T-cell (primary cell): ENCODE measurements at regions not wholly inside any gene's neighbourhood (a gene's known extent, or its start where the extent isn't known, plus 50 kb on each side); places are given as distances from the start of the nearest gene placed in this dataset.
"Not testable (repeated sequence)": the region's sequence is repeated elsewhere in the genome, so short reads cannot be mapped to it uniquely, and the experiment has no call there.

ENCODE experiments used
- ATAC-seq, 4 experiments: fragments of 200-7000 bp in 3 of 4; fragments of 150-1000 bp in 1 of 4; cut with Tn5 transposase; replicated peaks in 1 of 4; 1 replicate in 3 of 4; 2 replicates in 1 of 4; pipeline ENCODE4 v1.10.0; 2021; ENCODE audit warnings: moderate library complexity in 3 of 4, mild to moderate bottlenecking in 2 of 4, moderate number of reproducible peaks in 1 of 4
- CTCF ChIA-PET, 2 donors: fragments of 300-600 bp; sonication (Branson Sonifier 250); formaldehyde crosslinking; loops; one replicate each; lab custom pipeline; 2022; ENCODE audit warnings: antibody characterized with exemption in 2 of 2; lab: Charles Lee
- POLR2A ChIA-PET, 2 donors: fragments of 300-600 bp; sonication (Branson Sonifier 250); formaldehyde crosslinking; loops; one replicate each; lab custom pipeline; 2022; ENCODE audit warnings: antibody characterized with exemption in 2 of 2; lab: Charles Lee
- DNase-seq, 35 experiments: peaks; one replicate each; pipeline versions ENCODE4 v3.0.0 to v3.0.0-alpha.2; 2013 to 2023
- H3K27ac ChIP-seq: one replicate; pipeline ENCODE4 v1.5.1; 2013; ENCODE audit warnings: low read length
- H3K27me3 ChIP-seq, 2 experiments: replicated peaks in 1 of 2; 1 replicate in 1 of 2; 2 replicates in 1 of 2; pipeline versions ENCODE4 v1.6.1 to v1.7.0; 2013; ENCODE audit warnings: low read length in 1 of 2, mixed read lengths in 1 of 2; ENCODE audit not compliant: control insufficient read depth in 2 of 2, insufficient read depth in 2 of 2; ENCODE audit errors: extremely low read depth in 1 of 2
- H3K36me3 ChIP-seq, 2 donors: 1 replicate in 1 of 2; 2 replicates in 1 of 2; pipeline versions ENCODE4 v1.6.1 to v1.7.0; 2013; ENCODE audit warnings: low read length in 1 of 2; ENCODE audit not compliant: control insufficient read depth in 2 of 2, insufficient read depth in 1 of 2; ENCODE audit errors: extremely low read depth in 1 of 2
- H3K4me1 ChIP-seq, 2 experiments: 1 replicate in 1 of 2; 2 replicates in 1 of 2; pipeline versions ENCODE4 v1.6.1 to v1.7.0; 2013; ENCODE audit warnings: low read length in 2 of 2, mixed read lengths in 1 of 2; ENCODE audit not compliant: insufficient read depth in 2 of 2, control insufficient read depth in 1 of 2; ENCODE audit errors: extremely low read depth in 1 of 2
- H3K4me3 ChIP-seq, 2 donors: 1 replicate in 1 of 2; 2 replicates in 1 of 2; pipeline versions ENCODE4 v1.5.1 to v1.7.0; 2013; ENCODE audit warnings: mild to moderate bottlenecking in 2 of 2, low read length in 1 of 2, moderate library complexity in 1 of 2; ENCODE audit not compliant: control insufficient read depth in 1 of 2; ENCODE audit errors: extremely low read depth in 1 of 2
- H3K9me3 ChIP-seq: 2 replicates; pipeline ENCODE4 v1.7.0; 2013
- H3K27ac Mint-ChIP-seq, 2 donors: one replicate each; pipeline ENCODE4 v1.8.0; 2020 to 2021; ENCODE audit warnings: mild to moderate bottlenecking in 2 of 2, mixed read lengths in 2 of 2
- H3K27me3 Mint-ChIP-seq, 2 donors: one replicate each; pipeline ENCODE4 v1.8.0; 2021 to 2022; ENCODE audit warnings: mixed read lengths in 2 of 2
- H3K36me3 Mint-ChIP-seq: one replicate; pipeline ENCODE4 v1.8.0; 2021; ENCODE audit warnings: mixed read lengths
- H3K4me1 Mint-ChIP-seq, 3 donors: one replicate each; pipeline ENCODE4 v1.8.0; 2020 to 2022; ENCODE audit warnings: mixed read lengths in 3 of 3, mild to moderate bottlenecking in 1 of 3
- H3K4me3 Mint-ChIP-seq, 3 donors: one replicate each; pipeline ENCODE4 v1.8.0; 2020 to 2022; ENCODE audit warnings: mild to moderate bottlenecking in 3 of 3, mixed read lengths in 3 of 3, moderate library complexity in 3 of 3
- H3K9me3 Mint-ChIP-seq, 3 donors: one replicate each; pipeline ENCODE4 v1.8.0; 2020 to 2022; ENCODE audit warnings: mixed read lengths in 3 of 3
- WGBS: methylation state at CpG from one replicate; pipeline ENCODE4 v1.1.5; 2013; ENCODE audit warnings: missing lambda C conversion rate; ENCODE audit not compliant: insufficient coverage; 5-methylcytosine and 5-hydroxymethylcytosine counted together

- DNase-seq, result no peak
- H3K27me3 Mint-ChIP-seq, result no peaks in the 10 kb centered on the region
- H3K9me3 Mint-ChIP-seq, result peaks cover 5 to 13% (median 9%) of the 10 kb centered on the region in 3 donors
- H3K36me3 Mint-ChIP-seq, result no peaks in the 10 kb centered on the region
- ATAC-seq, result no peak
- Histone ChIP-seq H3K36me3 (no peaks in the 10 kb centered on the region), H3K27me3 (no peaks in the 10 kb centered on the region), H3K9me3 (no peaks in the 10 kb centered on the region), H3K27ac (no peak overlapping the region), H3K4me1 (no peaks in the 10 kb centered on the region), H3K4me3 (no peak overlapping the region)
- no peak overlapping the region for H3K27ac Mint-ChIP-seq
- no peak overlapping the region for H3K4me3 Mint-ChIP-seq
- no CpG with 5 or more reads among the region's 5 CpGs for WGBS
- H3K4me1 Mint-ChIP-seq, result no peaks in the 10 kb centered on the region
- ChIA-PET CTCF (no interaction called here), POLR2A (interaction anchor here in 1 of 2 donors (0.5 kb wide), 1 partner anchor 24 kb away, joined by 3 read pairs; no protein-coding TSS in a partner anchor)
Measured at GRCh38 chr4:187086151-187086550, 362.5 kb upstream of the FAT1 start.

DNA sequence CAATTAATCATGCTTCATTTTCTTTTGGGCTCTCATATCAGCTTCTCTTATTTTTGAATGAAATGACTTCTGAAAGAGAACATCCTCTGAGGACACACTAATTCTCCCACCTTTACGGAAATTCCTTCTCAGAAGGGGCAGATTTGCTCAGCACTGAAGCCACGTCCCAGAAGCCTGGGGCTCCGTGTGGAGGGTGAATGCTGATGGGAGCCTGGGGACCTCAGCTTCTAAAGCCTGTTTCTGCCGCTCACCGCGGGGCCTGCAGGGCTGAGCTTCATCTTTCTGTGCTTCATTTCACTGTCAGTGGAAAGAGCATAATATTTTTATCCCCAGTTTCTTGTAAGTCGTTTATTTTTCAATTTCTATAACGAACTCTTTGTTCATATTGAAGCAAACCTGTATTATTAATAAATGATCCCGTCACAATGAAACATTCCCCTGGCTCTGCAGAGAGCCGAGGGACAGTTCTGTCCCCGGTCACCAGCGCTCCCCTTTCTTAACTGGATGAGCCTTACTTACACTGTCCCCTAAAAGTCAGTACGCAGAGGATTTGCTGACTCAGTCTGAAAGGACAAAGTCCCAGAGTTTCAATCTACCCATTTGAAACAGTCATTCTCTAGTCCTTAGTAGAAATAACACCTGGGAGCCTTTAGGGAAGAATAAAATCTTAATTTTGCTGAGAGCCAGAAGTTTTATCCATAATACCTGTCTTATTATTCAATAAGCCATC lies 364.6 kb upstream of the FAT1 start:
- Histone ChIP-seq H3K4me3 (no peak overlapping the region), H3K36me3 (no peaks in the 10 kb centered on the region), H3K27ac (no peak overlapping the region), H3K9me3 (no peaks in the 10 kb centered on the region), H3K27me3 (no peaks in the 10 kb centered on the region), H3K4me1 (no peaks in the 10 kb centered on the region)
- peaks cover 3 to 10% (median 10%) of the 10 kb centered on the region in 3 donors for H3K9me3 Mint-ChIP-seq
- H3K36me3 Mint-ChIP-seq, result no peaks in the 10 kb centered on the region
- no peak overlapping the region for H3K4me3 Mint-ChIP-seq
- H3K4me1 Mint-ChIP-seq, result no peaks in the 10 kb centered on the region
- POLR2A ChIA-PET, result no interaction called here
- DNase-seq (no peak), ATAC-seq (no peak)
- H3K27ac Mint-ChIP-seq, result no peak overlapping the region
- CTCF ChIA-PET, result no interaction called here
- 31% methylated on average over 7 of the region's 13 CpGs for WGBS
- H3K27me3 Mint-ChIP-seq, result no peaks in the 10 kb centered on the region

GRCh38 chr4:187090401-187090800 lies 366.7 kb upstream of the FAT1 start:
- Histone ChIP-seq H3K36me3 (no peaks in the 10 kb centered on the region), H3K27me3 (no peaks in the 10 kb centered on the region), H3K27ac (no peak overlapping the region), H3K9me3 (no peaks in the 10 kb centered on the region), H3K4me3 (no peak overlapping the region), H3K4me1 (no peaks in the 10 kb centered on the region)
- Mint-ChIP-seq H3K36me3 (no peaks in the 10 kb centered on the region), H3K27ac (no peak overlapping the region), H3K9me3 (peaks cover 6 to 25% (median 13%) of the 10 kb centered on the region in 3 donors), H3K4me3 (no peak overlapping the region), H3K27me3 (no peaks in the 10 kb centered on the region), H3K4me1 (no peaks in the 10 kb centered on the region)
- CTCF ChIA-PET, result no interaction called here
- whole genome bisulfite sequencing, result 100% methylated on average over 1 of the region's 11 CpGs
- no peak for ATAC-seq
- DNase-seq, result no peak
- POLR2A ChIA-PET, result no interaction called here

GRCh38 chr4:187090832-187091231 lies 367.2 kb upstream of the FAT1 start:
- H3K9me3 Mint-ChIP-seq, result peaks cover 6 to 29% (median 16%) of the 10 kb centered on the region in 3 donors
- H3K36me3 Mint-ChIP-seq, H3K27me3 Mint-ChIP-seq, H3K4me3 Mint-ChIP-seq, H3K4me3 ChIP-seq, CTCF ChIA-PET, DNase-seq, POLR2A ChIA-PET, H3K27me3 ChIP-seq, ATAC-seq, H3K36me3 ChIP-seq, H3K4me1 ChIP-seq, H3K4me1 Mint-ChIP-seq, H3K27ac ChIP-seq, H3K27ac Mint-ChIP-seq, H3K9me3 ChIP-seq: not testable (repeated sequence)
- 93% methylated on average over 4 of the region's 6 CpGs for WGBS

GRCh38 chr4:187094144-187094543 lies 370.5 kb upstream of the FAT1 start:
- H3K4me3 ChIP-seq, result no peak overlapping the region
- POLR2A ChIA-PET, result no interaction called here
- H3K9me3 Mint-ChIP-seq, result peaks cover 12 to 42% (median 22%) of the 10 kb centered on the region in 3 donors
- H3K9me3 ChIP-seq, result no peaks in the 10 kb centered on the region
- CTCF ChIA-PET, result no interaction called here
- WGBS, result 17% methylated on average over 1 of the region's 3 CpGs
- no peaks in the 10 kb centered on the region for H3K27me3 ChIP-seq
- ATAC-seq (no peak), DNase-seq (no peak)
- no peak overlapping the region for H3K27ac Mint-ChIP-seq
- H3K36me3 Mint-ChIP-seq, result no peaks in the 10 kb centered on the region
- no peaks in the 10 kb centered on the region for H3K27me3 Mint-ChIP-seq
- H3K4me3 Mint-ChIP-seq, result no peak overlapping the region
- no peaks in the 10 kb centered on the region for H3K4me1 ChIP-seq
- no peaks in the 10 kb centered on the region for H3K36me3 ChIP-seq
- H3K27ac ChIP-seq, result no peak overlapping the region
- H3K4me1 Mint-ChIP-seq, result no peaks in the 10 kb centered on the region

- Histone ChIP-seq H3K4me1 (no peaks in the 10 kb centered on the region), H3K36me3 (no peaks in the 10 kb centered on the region), H3K9me3 (no peaks in the 10 kb centered on the region), H3K27ac (no peak overlapping the region), H3K4me3 (no peak overlapping the region), H3K27me3 (no peaks in the 10 kb centered on the region)
- Mint-ChIP-seq H3K9me3 (peaks cover 13 to 35% (median 22%) of the 10 kb centered on the region in 3 donors), H3K4me1 (no peaks in the 10 kb centered on the region), H3K27ac (no peak overlapping the region), H3K4me3 (no peak overlapping the region), H3K27me3 (no peaks in the 10 kb centered on the region), H3K36me3 (no peaks in the 10 kb centered on the region)
- ChIA-PET CTCF (no interaction called here), POLR2A (no interaction called here)
- ATAC-seq, result no peak
- WGBS, result no CpG with 5 or more reads among the region's 2 CpGs
- no peak for DNase-seq
Measured at GRCh38 chr4:187098429-187098828, 374.8 kb upstream of the FAT1 start.
